ENCODE measurements at regions not wholly inside any gene's neighbourhood (a gene's known extent, or its start where the extent isn't known, plus 50 kb on each side); places are given as distances from the start of the nearest gene placed in this dataset.
A peak's percentile ranks its signal among the peaks of the same experiment; 100 is the strongest.
"Not testable (repeated sequence)": the region's sequence is repeated elsewhere in the genome, so short reads cannot be mapped to it uniquely, and the experiment has no call there.

DNA sequence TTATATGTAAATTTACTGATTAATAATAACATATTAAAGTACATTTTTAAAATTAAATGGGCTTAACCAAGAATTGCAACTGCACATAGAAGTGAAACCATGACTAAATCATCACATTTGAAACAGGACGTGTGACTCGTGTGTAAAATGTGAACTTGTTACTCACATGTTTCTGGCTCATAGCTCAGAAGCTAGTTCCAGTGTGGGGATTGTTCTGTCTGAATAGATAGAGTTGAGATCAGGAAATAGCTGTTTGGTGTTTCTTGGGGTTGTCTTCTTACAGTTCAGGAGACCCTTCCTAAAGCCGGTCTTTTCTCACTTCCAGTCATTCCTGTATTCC, 130.9 kb downstream of the LAT start:
- POLR2A ChIA-PET; H3K9me3 ChIP-seq (ENCODE audit: control extremely low read depth in 1 of 5, control insufficient read depth in 4 of 5, insufficient read depth in 2 of 5, low read depth in 1 of 5, low read length in 4 of 5); H3K27ac ChIP-seq (ENCODE audit: insufficient read depth in 1 of 2, low read depth in 1 of 2, low read length in 2 of 2, poor library complexity in 1 of 2, severe bottlenecking in 2 of 2); CTCF ChIA-PET; H3K27me3 ChIP-seq (replicated peaks in 2 of 5; ENCODE audit: control insufficient read depth in 4 of 5, insufficient read depth in 5 of 5, low read length in 4 of 5): not testable (repeated sequence)
- peak in 2 of 3 donors; percentile 32 to 34 for DNase-seq
- WGBS (ENCODE audit: insufficient coverage): 100% methylated on average over 1 of the region's 3 CpGs
- peaks cover 0 to 11% (median 8%) of the 10 kb centered on the region in 4 experiments for H3K4me1 ChIP-seq (ENCODE audit: control extremely low read depth in 1 of 4, control insufficient read depth in 4 of 4, insufficient read depth in 4 of 4, low read length in 3 of 4)
- H3K4me3 ChIP-seq (ENCODE audit: control insufficient read depth in 1 of 7, extremely low read depth in 1 of 7, insufficient read depth in 4 of 7, low read depth in 2 of 7, low read length in 6 of 7): peak overlapping the region in 1 of 7 experiments; percentile 0
- peaks cover 4 to 20% (median 10%) of the 10 kb centered on the region in 4 experiments for H3K36me3 ChIP-seq (ENCODE audit: control insufficient read depth in 4 of 4, insufficient read depth in 4 of 4, low read length in 3 of 4)

DNA sequence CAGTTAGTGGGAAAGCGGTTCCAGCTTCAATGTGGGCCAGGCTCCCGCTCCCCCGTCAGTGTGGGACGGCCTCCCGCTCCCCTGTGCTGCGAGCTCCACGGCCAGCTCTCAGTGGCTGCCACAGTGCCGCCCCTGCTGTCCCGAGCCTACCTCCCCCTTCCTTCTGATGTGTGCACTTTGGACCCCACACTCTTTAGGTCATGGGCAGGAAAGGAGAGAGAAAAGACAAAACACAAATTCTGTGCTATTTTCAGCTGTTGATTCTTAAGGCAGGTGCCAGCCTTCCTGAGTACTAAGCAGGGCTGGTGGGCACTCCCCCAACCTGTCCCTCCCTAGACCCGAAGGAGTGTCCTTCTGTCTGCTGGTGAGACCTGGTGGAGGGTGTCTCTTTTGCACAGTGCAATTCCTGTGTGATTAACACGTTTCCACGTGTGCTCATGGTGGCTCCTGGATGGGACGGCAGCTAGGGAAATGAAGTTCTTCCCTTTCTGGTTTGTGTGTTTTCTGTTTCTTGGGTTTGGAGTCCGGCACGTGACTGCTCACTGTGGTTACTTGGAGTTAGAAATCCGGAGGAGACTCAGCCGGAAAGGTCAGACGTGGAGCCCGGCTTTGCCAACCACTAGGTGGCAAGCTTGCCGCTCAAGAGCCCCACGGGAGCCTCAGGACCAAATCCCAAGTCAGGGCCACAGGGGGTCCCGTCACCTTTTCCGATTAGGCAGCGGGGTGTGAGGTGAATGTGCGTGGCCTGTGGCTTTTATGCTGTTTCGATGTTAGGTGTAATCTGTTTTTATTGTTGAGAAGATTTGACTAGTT, 130.3 kb downstream of the LAT start:
- peak overlapping the region in 2 of 7 experiments; percentile 0 to 37 for H3K4me3 ChIP-seq (ENCODE audit: control insufficient read depth in 1 of 7, extremely low read depth in 1 of 7, insufficient read depth in 4 of 7, low read depth in 2 of 7, low read length in 6 of 7)
- POLR2A ChIA-PET; H3K27ac ChIP-seq (ENCODE audit: insufficient read depth in 1 of 2, low read depth in 1 of 2, low read length in 2 of 2, poor library complexity in 1 of 2, severe bottlenecking in 2 of 2); H3K27me3 ChIP-seq (replicated peaks in 2 of 5; ENCODE audit: control insufficient read depth in 4 of 5, insufficient read depth in 5 of 5, low read length in 4 of 5); H3K9me3 ChIP-seq (ENCODE audit: control extremely low read depth in 1 of 5, control insufficient read depth in 4 of 5, insufficient read depth in 2 of 5, low read depth in 1 of 5, low read length in 4 of 5): not testable (repeated sequence)
- H3K36me3 ChIP-seq (ENCODE audit: control insufficient read depth in 4 of 4, insufficient read depth in 4 of 4, low read length in 3 of 4): peaks cover 4 to 23% (median 11%) of the 10 kb centered on the region in 4 experiments
- peak; percentile 12 to 17 (median 16) for DNase-seq
- CTCF ChIA-PET: interaction anchor here (1.0 kb wide), 2 partner anchors 11 to 64 kb away, joined by 4 read pairs; no protein-coding TSS in a partner anchor
- peaks cover 0 to 11% (median 8%) of the 10 kb centered on the region in 4 experiments for H3K4me1 ChIP-seq (ENCODE audit: control extremely low read depth in 1 of 4, control insufficient read depth in 4 of 4, insufficient read depth in 4 of 4, low read length in 3 of 4)
- 82% methylated on average over 8 of the region's 26 CpGs for WGBS (ENCODE audit: insufficient coverage)

DNA sequence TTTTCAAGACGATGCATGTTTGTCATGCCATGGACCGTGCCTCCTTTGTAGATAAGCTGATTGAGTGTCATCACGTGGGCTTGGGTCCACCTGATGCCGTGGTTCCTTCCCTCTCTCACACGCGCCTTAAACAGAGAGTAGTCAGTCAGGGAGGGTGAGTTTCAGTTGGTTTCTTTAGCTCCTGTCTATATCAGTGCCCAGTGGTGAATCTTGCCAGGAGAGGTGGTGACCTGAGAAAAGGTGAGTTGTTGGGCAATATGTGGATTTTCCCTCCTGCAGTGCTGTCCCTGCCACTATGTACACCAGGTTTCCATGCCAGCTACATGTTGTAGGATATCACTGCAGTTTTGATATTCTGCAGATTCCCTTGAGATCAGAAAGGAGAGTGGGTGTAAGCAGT, 129.7 kb downstream of the LAT start:
- Histone ChIP-seq H3K27ac (ENCODE audit: insufficient read depth in 1 of 2, low read depth in 1 of 2, low read length in 2 of 2, poor library complexity in 1 of 2, severe bottlenecking in 2 of 2) (no peak overlapping the region), H3K9me3 (ENCODE audit: control extremely low read depth in 1 of 5, control insufficient read depth in 4 of 5, insufficient read depth in 2 of 5, low read depth in 1 of 5, low read length in 4 of 5) (no peaks in the 10 kb centered on the region), H3K27me3 (replicated peaks in 2 of 5; ENCODE audit: control insufficient read depth in 4 of 5, insufficient read depth in 5 of 5, low read length in 4 of 5) (no peaks in the 10 kb centered on the region), H3K36me3 (ENCODE audit: control insufficient read depth in 4 of 4, insufficient read depth in 4 of 4, low read length in 3 of 4) (peaks cover 6 to 23% (median 11%) of the 10 kb centered on the region in 4 experiments), H3K4me3 (ENCODE audit: control insufficient read depth in 1 of 7, extremely low read depth in 1 of 7, insufficient read depth in 4 of 7, low read depth in 2 of 7, low read length in 6 of 7) (no peak overlapping the region), H3K4me1 (ENCODE audit: control extremely low read depth in 1 of 4, control insufficient read depth in 4 of 4, insufficient read depth in 4 of 4, low read length in 3 of 4) (peaks cover 0 to 11% (median 8%) of the 10 kb centered on the region in 4 experiments)
- ChIA-PET POLR2A (no interaction called here), CTCF (interaction anchor here (1.0 kb wide), 2 partner anchors 11 to 65 kb away, joined by 4 read pairs; no protein-coding TSS in a partner anchor)
- DNase-seq: no peak
- 93% methylated on average over 4 of the region's 6 CpGs for WGBS (ENCODE audit: insufficient coverage)

DNA sequence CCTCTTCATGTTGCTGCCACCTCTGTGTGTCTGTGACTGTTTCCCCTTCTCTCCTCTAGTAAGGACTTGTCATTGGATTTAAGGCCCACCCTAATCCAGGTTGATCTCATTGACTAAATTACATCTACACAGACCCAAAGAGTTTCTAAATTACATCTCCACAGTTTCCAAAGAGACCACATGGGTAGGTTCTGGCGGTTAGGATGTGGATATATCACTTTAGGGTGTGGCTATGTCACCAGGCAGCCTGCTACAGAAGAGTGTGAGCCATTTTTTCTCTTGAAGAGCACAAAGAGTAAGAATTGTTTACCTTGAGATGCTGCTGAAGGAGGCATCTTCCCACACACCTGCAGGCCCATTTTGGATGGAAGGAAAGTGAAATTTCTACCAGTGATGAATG, 128.6 kb downstream of the LAT start:
- CTCF ChIA-PET: interaction anchor here (0.6 kb wide), 1 partner anchor 778 kb away, joined by 3 read pairs; no protein-coding TSS in a partner anchor

DNA sequence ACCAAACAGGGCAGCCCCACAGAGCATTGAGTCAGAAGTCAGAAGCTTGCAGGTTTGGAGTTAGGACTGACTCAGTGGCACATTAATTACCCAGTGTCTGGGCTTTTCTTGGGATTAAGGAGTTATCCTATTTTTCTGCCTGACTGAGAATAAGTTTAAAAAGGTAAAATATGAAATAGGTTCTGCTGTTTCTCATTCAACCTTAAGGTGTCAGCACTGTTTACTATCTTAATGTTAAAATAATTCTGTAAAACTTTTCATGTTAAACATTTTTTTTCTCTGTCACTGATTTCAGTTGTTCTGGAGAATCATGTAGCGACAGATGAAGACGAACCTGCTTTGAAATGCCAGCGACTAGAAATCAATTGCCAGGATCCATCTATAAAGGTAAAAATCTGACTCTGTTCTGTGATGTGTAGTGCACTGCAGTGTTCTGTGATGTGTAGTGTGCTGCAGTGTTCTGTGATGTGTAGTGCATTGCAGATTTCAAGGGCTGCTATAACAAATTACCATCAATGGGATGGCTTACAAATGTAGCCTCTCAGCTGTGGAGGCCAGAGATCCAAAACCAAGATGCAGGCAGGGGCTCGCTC, 128.0 kb downstream of the LAT start:
- H3K27me3 ChIP-seq (replicated peaks in 2 of 5; ENCODE audit: control insufficient read depth in 4 of 5, insufficient read depth in 5 of 5, low read length in 4 of 5): no peaks in the 10 kb centered on the region
- H3K27ac ChIP-seq (ENCODE audit: insufficient read depth in 1 of 2, low read depth in 1 of 2, low read length in 2 of 2, poor library complexity in 1 of 2, severe bottlenecking in 2 of 2): no peak overlapping the region
- H3K9me3 ChIP-seq (ENCODE audit: control extremely low read depth in 1 of 5, control insufficient read depth in 4 of 5, insufficient read depth in 2 of 5, low read depth in 1 of 5, low read length in 4 of 5): no peaks in the 10 kb centered on the region
- ChIA-PET POLR2A (no interaction called here), CTCF (interaction anchor here (0.6 kb wide), 1 partner anchor 779 kb away, joined by 3 read pairs; no protein-coding TSS in a partner anchor)
- DNase-seq: no peak
- H3K4me3 ChIP-seq (ENCODE audit: control insufficient read depth in 1 of 7, extremely low read depth in 1 of 7, insufficient read depth in 4 of 7, low read depth in 2 of 7, low read length in 6 of 7): no peak overlapping the region
- H3K36me3 ChIP-seq (ENCODE audit: control insufficient read depth in 4 of 4, insufficient read depth in 4 of 4, low read length in 3 of 4): peaks cover 3 to 23% (median 11%) of the 10 kb centered on the region in 4 experiments
- 100% methylated on average over 1 of the region's 4 CpGs for WGBS (ENCODE audit: insufficient coverage)
- H3K4me1 ChIP-seq (ENCODE audit: control extremely low read depth in 1 of 4, control insufficient read depth in 4 of 4, insufficient read depth in 4 of 4, low read length in 3 of 4): peaks cover 0 to 8% (median 5%) of the 10 kb centered on the region in 4 experiments

More for the DNA sequence above, 128.6 kb downstream of the LAT start:
- H3K9me3 ChIP-seq (ENCODE audit: control extremely low read depth in 1 of 5, control insufficient read depth in 4 of 5, insufficient read depth in 2 of 5, low read depth in 1 of 5, low read length in 4 of 5); H3K27ac ChIP-seq (ENCODE audit: insufficient read depth in 1 of 2, low read depth in 1 of 2, low read length in 2 of 2, poor library complexity in 1 of 2, severe bottlenecking in 2 of 2); H3K4me3 ChIP-seq (ENCODE audit: control insufficient read depth in 1 of 7, extremely low read depth in 1 of 7, insufficient read depth in 4 of 7, low read depth in 2 of 7, low read length in 6 of 7); H3K27me3 ChIP-seq (replicated peaks in 2 of 5; ENCODE audit: control insufficient read depth in 4 of 5, insufficient read depth in 5 of 5, low read length in 4 of 5); POLR2A ChIA-PET; DNase-seq; H3K4me1 ChIP-seq (ENCODE audit: control extremely low read depth in 1 of 4, control insufficient read depth in 4 of 4, insufficient read depth in 4 of 4, low read length in 3 of 4): not testable (repeated sequence)
- no CpG with 5 or more reads among the region's 1 CpG for WGBS (ENCODE audit: insufficient coverage)
- peaks cover 6 to 23% (median 11%) of the 10 kb centered on the region in 4 experiments for H3K36me3 ChIP-seq (ENCODE audit: control insufficient read depth in 4 of 4, insufficient read depth in 4 of 4, low read length in 3 of 4)

DNA sequence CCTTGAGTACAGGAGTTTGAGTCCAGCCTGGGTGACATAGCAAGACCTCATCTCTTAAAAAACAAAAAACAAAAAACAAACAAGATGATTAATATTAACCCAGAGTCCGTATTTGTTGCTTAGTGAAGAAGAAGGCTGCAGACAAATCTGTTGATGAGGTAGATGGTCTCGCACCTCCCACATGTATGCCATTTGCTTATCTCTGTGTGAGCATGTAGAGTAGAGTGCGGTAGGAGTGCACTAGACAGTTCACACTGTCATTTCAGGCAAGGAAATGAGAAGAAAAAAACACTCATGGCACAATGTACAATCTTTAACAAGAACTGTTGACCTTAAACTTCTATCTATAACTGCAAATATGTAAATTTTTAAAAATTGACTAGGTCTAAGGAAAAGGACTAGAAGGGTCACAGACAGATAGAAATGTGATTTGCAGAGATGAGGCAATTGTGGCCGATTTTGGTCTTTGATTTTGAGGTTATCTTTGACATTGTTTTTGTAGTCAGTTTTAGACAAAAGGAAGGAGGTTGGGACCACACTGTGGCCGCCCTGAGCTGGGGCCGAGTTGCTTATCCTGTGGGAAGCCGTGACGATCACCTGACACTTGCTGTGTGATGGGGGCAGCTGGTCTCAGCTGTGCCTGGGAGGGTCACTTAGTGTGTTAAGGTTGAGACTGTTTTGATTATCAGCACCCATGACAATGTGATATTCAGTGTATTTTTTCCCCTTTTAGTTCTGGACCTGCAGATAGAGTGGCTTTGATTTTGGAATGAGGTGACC, 127.2 kb downstream of the LAT start:
- no CpG with 5 or more reads among the region's 8 CpGs for whole genome bisulfite sequencing (ENCODE audit: insufficient coverage)
- H3K9me3 ChIP-seq (ENCODE audit: control extremely low read depth in 1 of 5, control insufficient read depth in 4 of 5, insufficient read depth in 2 of 5, low read depth in 1 of 5, low read length in 4 of 5); POLR2A ChIA-PET; H3K27me3 ChIP-seq (replicated peaks in 2 of 5; ENCODE audit: control insufficient read depth in 4 of 5, insufficient read depth in 5 of 5, low read length in 4 of 5); H3K27ac ChIP-seq (ENCODE audit: insufficient read depth in 1 of 2, low read depth in 1 of 2, low read length in 2 of 2, poor library complexity in 1 of 2, severe bottlenecking in 2 of 2); H3K4me3 ChIP-seq (ENCODE audit: control insufficient read depth in 1 of 7, extremely low read depth in 1 of 7, insufficient read depth in 4 of 7, low read depth in 2 of 7, low read length in 6 of 7); H3K4me1 ChIP-seq (ENCODE audit: control extremely low read depth in 1 of 4, control insufficient read depth in 4 of 4, insufficient read depth in 4 of 4, low read length in 3 of 4); CTCF ChIA-PET: not testable (repeated sequence)
- peaks cover 3 to 21% (median 10%) of the 10 kb centered on the region in 4 experiments for H3K36me3 ChIP-seq (ENCODE audit: control insufficient read depth in 4 of 4, insufficient read depth in 4 of 4, low read length in 3 of 4)
- DNase-seq: peak in 1 of 3 donors; percentile 28

Measured in common myeloid progenitor, CD34-positive (primary cell).